Uterus (tissue), 3 donors: ENCODE measurements at regions not wholly inside any gene's neighbourhood (a gene's known extent, or its start where the extent isn't known, plus 50 kb on each side); places are given as distances from the start of the nearest gene placed in this dataset.
"Not testable (repeated sequence)": the region's sequence is repeated elsewhere in the genome, so short reads cannot be mapped to it uniquely, and the experiment has no call there.

Experiments
- DNase-seq, 2 donors: peaks; one replicate each; pipeline ENCODE4 v3.0.0-alpha.2; 2019 to 2020
- H3K27ac ChIP-seq, 2 donors: fragments of 200-600 bp; sonication (generic); 1 replicate in 1 of 2; 2 replicates in 1 of 2; pipeline ENCODE4 v1.5.1; 2016 to 2018
- H3K27me3 ChIP-seq, 2 donors: fragments of 200-600 bp; sonication (generic); one replicate each; pipeline ENCODE4 v1.5.1; 2018 to 2019; ENCODE audit warnings: control low read depth in 1 of 2
- H3K36me3 ChIP-seq, 2 donors: fragments of 200-600 bp; sonication (generic); one replicate each; pipeline ENCODE4 v1.5.1; 2019; ENCODE audit warnings: control low read depth in 1 of 2
- H3K4me1 ChIP-seq, 2 donors: fragments of 200-600 bp; sonication (generic); one replicate each; pipeline ENCODE4 v1.5.1; 2018 to 2019; ENCODE audit warnings: control low read depth in 1 of 2
- H3K4me3 ChIP-seq, 2 donors: fragments of 200-600 bp; sonication (generic); 1 replicate in 1 of 2; 2 replicates in 1 of 2; pipeline ENCODE4 v1.5.1; 2018 to 2019; ENCODE audit warnings: mild to moderate bottlenecking in 1 of 2
- H3K9me3 ChIP-seq, 2 donors: fragments of 200-600 bp; sonication (generic); one replicate each; pipeline ENCODE4 v1.5.1; 2019; ENCODE audit warnings: control low read depth in 1 of 2
- CTCF ChIP-seq, 4 experiments: fragments of 200-600 bp in 2 of 4; fragments of 450-650 bp in 2 of 4; sonication (generic) in 2 of 4; IDR thresholded peaks; one replicate each; pipeline ENCODE4 v1.5.1; 2016 to 2019; ENCODE audit warnings: antibody characterized with exemption in 4 of 4, mild to moderate bottlenecking in 2 of 4, moderate library complexity in 1 of 4
- intact Hi-C: fragments of 100-400 bp; cut with DNase I; formaldehyde crosslinking; loops from one replicate; pipeline ENCODE4 v1.15.1; 2023; ENCODE audit warnings: low total_unique reads
- donor health status: DM: yes; HTN: yes; CAD: no.

- H3K4me1 ChIP-seq, DNase-seq, intact Hi-C loops, H3K36me3 ChIP-seq, H3K27me3 ChIP-seq, H3K4me3 ChIP-seq, H3K9me3 ChIP-seq, H3K27ac ChIP-seq: not testable (repeated sequence)
Measured at GRCh38 chr10:87300163-87300562, 57.4 kb upstream of the NUTM2D start.

DNA sequence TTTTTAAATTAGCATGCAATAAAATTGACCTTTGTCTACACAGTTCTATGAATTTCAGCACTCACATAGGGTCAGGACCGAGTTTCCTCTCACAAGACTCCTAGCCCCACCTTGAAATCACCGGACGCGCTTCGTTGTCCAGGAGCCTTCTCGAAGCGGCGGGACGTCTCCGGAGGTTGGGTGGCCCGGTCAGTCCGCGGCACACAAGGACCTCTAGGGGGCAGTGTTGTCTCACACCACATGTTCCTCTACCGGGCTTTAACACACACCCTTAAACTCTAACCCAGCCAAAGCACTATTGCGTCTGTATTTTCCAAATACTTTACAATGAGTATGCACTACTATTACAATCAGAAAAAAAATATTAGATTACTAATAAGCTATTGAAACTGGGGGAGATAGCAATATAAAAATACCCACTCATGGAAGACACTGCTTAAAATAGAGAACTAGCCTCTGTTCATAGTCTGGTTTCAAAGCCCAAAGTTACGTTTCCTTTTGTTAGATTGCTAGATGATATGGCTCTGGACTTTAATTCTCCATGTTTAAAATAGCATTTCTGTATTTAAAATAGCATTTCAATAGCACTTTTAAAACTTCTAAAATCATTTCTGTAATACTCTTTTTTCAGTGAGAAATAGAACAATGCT, 56.0 kb upstream of the NUTM2D start:
- peak; percentile 24 to 44 for DNase-seq
- H3K27me3 ChIP-seq, H3K4me3 ChIP-seq, intact Hi-C loops, H3K4me1 ChIP-seq, H3K36me3 ChIP-seq, H3K27ac ChIP-seq, H3K9me3 ChIP-seq: not testable (repeated sequence)
- TF ChIP-seq CTCF (IDR thresholded peaks at IDR 0.05): peak in 1 of 4 experiments; percentile 32

DNA sequence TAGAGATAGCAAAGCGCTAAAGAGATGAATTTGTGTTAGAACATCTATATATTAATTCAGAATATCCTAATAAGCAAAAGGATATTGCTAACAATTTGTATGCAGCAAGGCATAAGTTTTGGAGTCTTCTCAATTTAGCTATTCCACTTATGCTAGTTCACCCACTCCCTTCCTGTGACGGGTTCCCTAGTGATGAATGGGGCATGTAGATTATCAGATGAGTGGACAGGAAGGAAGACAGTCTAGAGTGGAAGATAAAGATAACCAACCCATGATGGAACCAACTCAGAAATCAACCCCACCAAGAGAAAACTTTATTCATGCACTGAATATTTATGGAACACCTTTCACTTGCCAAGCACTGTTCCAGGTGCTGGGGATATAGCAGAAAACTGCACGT, 55.4 kb upstream of the NUTM2D start:
- H3K4me1 ChIP-seq, H3K9me3 ChIP-seq, H3K27me3 ChIP-seq, DNase-seq, H3K27ac ChIP-seq, intact Hi-C loops, H3K36me3 ChIP-seq, H3K4me3 ChIP-seq: not testable (repeated sequence)

GRCh38 chr10:87303707-87304106, 53.8 kb upstream of the NUTM2D start:
- H3K4me3 ChIP-seq, H3K36me3 ChIP-seq, intact Hi-C loops, H3K27ac ChIP-seq, DNase-seq, H3K27me3 ChIP-seq, H3K9me3 ChIP-seq, H3K4me1 ChIP-seq: not testable (repeated sequence)

DNA sequence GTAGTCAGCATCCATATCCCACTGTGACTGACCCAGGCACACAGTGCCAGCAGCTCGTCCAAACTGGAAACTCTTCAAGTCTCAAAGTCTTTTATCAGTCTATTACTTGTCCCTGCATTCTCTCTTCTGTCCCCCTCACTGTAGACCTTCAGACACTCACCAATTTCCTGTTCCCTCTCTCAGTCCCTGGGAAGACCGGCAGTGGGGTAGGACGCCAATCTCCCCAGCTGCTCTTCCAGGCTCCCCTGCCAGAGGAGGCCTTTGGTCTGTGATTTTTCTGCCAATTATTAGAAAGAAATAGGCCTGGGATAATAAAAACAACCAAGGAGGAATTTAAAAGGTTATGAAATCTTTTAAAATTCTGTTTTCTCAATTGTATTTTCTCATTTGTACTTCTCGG, 50.9 kb upstream of the NUTM2D start:
- DNase-seq, intact Hi-C loops, H3K27ac ChIP-seq, H3K4me1 ChIP-seq, H3K36me3 ChIP-seq, H3K4me3 ChIP-seq, H3K9me3 ChIP-seq, H3K27me3 ChIP-seq: not testable (repeated sequence)
